Keratinocyte (primary cell): ENCODE measurements at regions not wholly inside any gene's neighbourhood (a gene's known extent, or its start where the extent isn't known, plus 50 kb on each side); places are given as distances from the start of the nearest gene placed in this dataset.

Experiments used
- CTCF ChIP-seq, 3 experiments: IDR thresholded peaks in 1 of 3; conservative IDR thresholded peaks in 1 of 3; optimal IDR thresholded peaks in 1 of 3; 2 replicates in 2 of 3; 3 replicates in 1 of 3; pipeline versions ENCODE3 to v1.5.1; 2011; ENCODE audit warnings: low read length in 3 of 3, mild to moderate bottlenecking in 3 of 3, moderate library complexity in 2 of 3, control low read depth in 1 of 3, inconsistent platforms in 1 of 3; ENCODE audit not compliant: insufficient read depth in 2 of 3; ENCODE audit errors: extremely low read depth in 1 of 3
- EZH2 ChIP-seq: IDR thresholded peaks from one replicate; pipeline ENCODE4 v1.6.1; 2012; ENCODE audit warnings: inconsistent platforms, mild to moderate bottlenecking, low read length, moderate library complexity

DNA sequence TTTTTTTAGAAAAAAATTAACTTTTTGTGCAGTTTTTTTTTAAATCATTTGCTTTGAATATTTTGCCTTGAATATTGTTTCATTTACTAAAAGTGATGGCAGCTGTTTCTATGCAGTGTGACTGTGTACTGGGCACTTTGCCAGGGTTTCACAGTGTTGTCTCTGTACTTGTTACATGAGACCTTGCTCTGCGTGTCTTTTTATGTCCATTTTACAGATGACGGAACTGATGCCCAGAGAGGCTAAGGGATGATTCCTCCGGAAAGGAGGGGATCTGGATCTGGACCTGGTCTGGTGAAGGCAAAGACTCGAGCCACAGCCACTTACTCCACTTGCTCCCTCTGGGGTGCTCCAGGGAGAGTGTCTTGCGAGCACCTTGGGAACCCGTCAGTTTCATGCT is 124.8 kb upstream of the PTCH1 start:
- TF ChIP-seq EZH2 (no peak), CTCF (optimal IDR thresholded peaks at IDR 0.05 in 1 of 3, IDR thresholded peaks at IDR 0.05 in 1 of 3, conservative IDR thresholded peaks at IDR 0.05 in 1 of 3; ENCODE audit: extremely low read depth in 1 of 3, insufficient read depth in 2 of 3, low read length in 3 of 3) (no peak)
